ENCODE measurements at regions not wholly inside any gene's neighbourhood (a gene's known extent, or its start where the extent isn't known, plus 50 kb on each side); places are given as distances from the start of the nearest gene placed in this dataset.

- no peak for TF ChIP-seq CTCF (IDR thresholded peaks at IDR 0.05; ENCODE audit: insufficient read depth, low read length, poor library complexity, severe bottlenecking)
- TF ChIP-seq EZH2phosphoT487 (conservative IDR thresholded peaks at IDR 0.05; ENCODE audit: low read length), result no peak
These were observed 378.1 kb upstream of the SORCS1 start for GRCh38 chr10:107542607-107543006.
